Prostate gland (tissue), 2 donors: ENCODE measurements at regions not wholly inside any gene's neighbourhood (a gene's known extent, or its start where the extent isn't known, plus 50 kb on each side); places are given as distances from the start of the nearest gene placed in this dataset.

ENCODE experiments used
- POLR2A ChIP-seq: fragments of 450-650 bp; IDR thresholded peaks from one replicate; pipeline ENCODE4 v1.6.1; 2016; ENCODE audit warnings: antibody characterized with exemption, mild to moderate bottlenecking
- TF ChIP-seq, protein P1 (sequence below), 4 experiments: fragments of 200-600 bp in 2 of 4; fragments of 450-650 bp in 2 of 4; sonication (generic) in 2 of 4; IDR thresholded peaks; 1 replicate in 3 of 4; 2 replicates in 1 of 4; pipeline ENCODE4 v1.5.1; 2016 to 2019; ENCODE audit warnings: antibody characterized with exemption in 4 of 4, mild to moderate bottlenecking in 2 of 4, moderate library complexity in 2 of 4

DNA sequence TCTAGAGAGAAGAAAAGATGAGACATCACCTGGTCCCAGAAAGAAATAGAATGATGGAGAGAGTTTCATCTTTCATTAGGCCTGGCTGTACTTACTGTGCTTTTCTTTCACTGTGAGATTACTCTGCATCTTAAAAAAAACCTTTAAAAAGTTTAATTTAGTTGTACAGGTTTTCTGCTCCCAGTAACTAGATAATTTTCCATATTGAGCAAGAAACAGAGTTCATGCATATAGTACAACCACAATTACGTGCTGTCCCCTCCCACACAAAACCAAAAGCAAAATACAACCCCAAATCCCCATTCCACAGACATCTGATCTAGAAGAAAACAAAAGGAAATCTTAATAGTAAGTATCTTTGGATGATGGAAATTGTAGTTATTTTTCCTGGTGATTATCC is 371.2 kb downstream of the SH2D1A start:
- TF ChIP-seq, protein P1, sequence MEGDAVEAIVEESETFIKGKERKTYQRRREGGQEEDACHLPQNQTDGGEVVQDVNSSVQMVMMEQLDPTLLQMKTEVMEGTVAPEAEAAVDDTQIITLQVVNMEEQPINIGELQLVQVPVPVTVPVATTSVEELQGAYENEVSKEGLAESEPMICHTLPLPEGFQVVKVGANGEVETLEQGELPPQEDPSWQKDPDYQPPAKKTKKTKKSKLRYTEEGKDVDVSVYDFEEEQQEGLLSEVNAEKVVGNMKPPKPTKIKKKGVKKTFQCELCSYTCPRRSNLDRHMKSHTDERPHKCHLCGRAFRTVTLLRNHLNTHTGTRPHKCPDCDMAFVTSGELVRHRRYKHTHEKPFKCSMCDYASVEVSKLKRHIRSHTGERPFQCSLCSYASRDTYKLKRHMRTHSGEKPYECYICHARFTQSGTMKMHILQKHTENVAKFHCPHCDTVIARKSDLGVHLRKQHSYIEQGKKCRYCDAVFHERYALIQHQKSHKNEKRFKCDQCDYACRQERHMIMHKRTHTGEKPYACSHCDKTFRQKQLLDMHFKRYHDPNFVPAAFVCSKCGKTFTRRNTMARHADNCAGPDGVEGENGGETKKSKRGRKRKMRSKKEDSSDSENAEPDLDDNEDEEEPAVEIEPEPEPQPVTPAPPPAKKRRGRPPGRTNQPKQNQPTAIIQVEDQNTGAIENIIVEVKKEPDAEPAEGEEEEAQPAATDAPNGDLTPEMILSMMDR (IDR thresholded peaks at IDR 0.05), result no peak
- no peak for TF ChIP-seq POLR2A
